ENCODE measurements at regions not wholly inside any gene's neighbourhood (a gene's known extent, or its start where the extent isn't known, plus 50 kb on each side); places are given as distances from the start of the nearest gene placed in this dataset.

DNA sequence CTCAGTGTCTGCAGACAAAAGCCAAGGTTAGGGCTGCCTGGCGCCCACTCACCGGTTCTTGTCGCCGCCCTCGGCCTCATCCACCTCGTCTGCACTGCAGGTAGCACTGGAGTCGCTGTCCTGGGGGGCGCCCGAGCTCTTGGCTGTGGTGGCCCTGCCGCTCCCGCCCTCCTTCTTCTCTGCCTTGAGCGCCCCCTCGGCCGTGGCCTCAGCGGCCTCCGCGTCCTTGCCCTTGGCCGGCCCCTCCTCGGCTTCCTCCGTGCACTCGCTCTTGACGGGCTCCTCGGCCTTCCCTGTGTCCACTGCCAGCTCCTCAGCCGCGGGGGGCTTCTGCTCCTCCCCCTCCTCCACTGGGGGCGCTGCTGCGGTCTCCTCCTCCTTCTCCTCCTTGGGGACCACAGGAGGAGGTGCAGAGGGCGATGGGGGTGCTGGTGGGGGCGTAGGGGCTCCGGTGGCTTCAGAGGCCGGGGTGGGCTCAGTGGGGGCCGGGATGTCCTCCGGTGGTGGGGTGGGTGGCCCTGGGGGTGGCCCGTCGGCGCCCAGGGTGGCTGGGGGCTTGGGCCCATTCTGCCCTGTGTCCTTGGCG lies 77.2 kb downstream of the RFLNA start:
- no peaks in the 10 kb centered on the region for H3K9me2 ChIP-seq (ENCODE audit: insufficient read depth)
- H3F3A ChIP-seq (ENCODE audit: insufficient read depth): peaks cover 41% of the 10 kb centered on the region
- no peak overlapping the region for H3K9ac ChIP-seq
- H3K4me1 ChIP-seq (ENCODE audit: insufficient read depth): peaks cover 34% of the 10 kb centered on the region
- no peak overlapping the region for H3K4me2 ChIP-seq (ENCODE audit: unreplicated experiment)
- peaks cover 9% of the 10 kb centered on the region; the same call in 1 of the 2 replicates for H3K36me3 ChIP-seq (ENCODE audit: low read depth)
- DNase-seq: no peak
- no peaks in the 10 kb centered on the region; the same call in 1 of the 2 replicates for H4K20me1 ChIP-seq (ENCODE audit: insufficient read depth)
- H3K27me3 ChIP-seq (replicated peaks; ENCODE audit: insufficient read depth): no peaks in the 10 kb centered on the region
- 87 to 91% methylated on average over 26 to 37 of the region's 37 CpGs for WGBS, 2 experiments (ENCODE audit: low coverage in 1 of 2, low lambda C conversion rate in 2 of 2, missing lambda C conversion rate in 2 of 2)
- peaks cover 85% of the 10 kb centered on the region for H3K79me2 ChIP-seq (ENCODE audit: insufficient read depth)
- no peak overlapping the region for H3K4me3 ChIP-seq
- H3K9me3 ChIP-seq (ENCODE audit: low read depth): no peaks in the 10 kb centered on the region
- 0 out of 2 replicates have a peak overlapping the region, but pooled peaks have one; percentile 90 for H3K27ac ChIP-seq
- no peak overlapping the region for H2AFZ ChIP-seq
- in situ Hi-C loops (cut with MboI): no loop called here
- TF ChIP-seq EZH2 (IDR thresholded peaks at IDR 0.05; ENCODE audit: insufficient read depth, poor library complexity, severe bottlenecking) (no peak), EZH2phosphoT487 (IDR thresholded peaks at IDR 0.05; ENCODE audit: insufficient read depth, low read depth) (no peak)

DNA sequence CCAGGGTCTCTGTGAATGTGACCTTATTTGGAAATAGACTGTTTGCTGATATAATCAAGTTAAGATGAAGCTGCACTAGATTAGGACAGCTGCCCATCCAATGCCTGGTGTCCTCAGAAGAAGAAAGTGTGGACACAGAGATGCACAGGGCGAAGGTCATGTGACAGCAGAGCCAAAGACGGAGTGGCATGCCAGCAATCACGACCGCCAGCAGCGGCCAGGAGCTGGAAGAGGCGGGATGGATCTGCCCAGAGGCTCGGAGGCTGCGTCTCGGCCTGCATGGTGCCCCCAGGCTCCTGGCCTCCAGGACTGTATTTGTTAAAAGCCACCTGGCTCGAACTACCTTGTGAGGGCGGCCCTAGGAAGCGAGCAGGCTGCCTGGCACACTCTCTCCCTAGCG lies 76.5 kb downstream of the RFLNA start:
- in situ Hi-C loops (cut with MboI): no loop called here
- DNase-seq: no peak
- TF ChIP-seq EZH2 (IDR thresholded peaks at IDR 0.05; ENCODE audit: insufficient read depth, poor library complexity, severe bottlenecking): no peak
- TF ChIP-seq EZH2phosphoT487 (IDR thresholded peaks at IDR 0.05; ENCODE audit: insufficient read depth, low read depth): no peak
- H3K27ac ChIP-seq: peak overlapping the region; percentile 90; the same call in 1 of the 2 replicates
- no peak overlapping the region for H2AFZ ChIP-seq
- no peak overlapping the region for H3K9ac ChIP-seq
- peaks cover 34% of the 10 kb centered on the region for H3K4me1 ChIP-seq (ENCODE audit: insufficient read depth)
- peaks cover 41% of the 10 kb centered on the region for H3F3A ChIP-seq (ENCODE audit: insufficient read depth)
- no peaks in the 10 kb centered on the region for H3K9me3 ChIP-seq (ENCODE audit: low read depth)
- peaks cover 2% of the 10 kb centered on the region for H3K36me3 ChIP-seq (ENCODE audit: low read depth)
- no peaks in the 10 kb centered on the region for H3K27me3 ChIP-seq (replicated peaks; ENCODE audit: insufficient read depth)
- peaks cover 85% of the 10 kb centered on the region for H3K79me2 ChIP-seq (ENCODE audit: insufficient read depth)
- no peaks in the 10 kb centered on the region for H3K9me2 ChIP-seq (ENCODE audit: insufficient read depth)
- 86 to 87% methylated on average over 13 of the region's 13 CpGs for WGBS, 2 experiments (ENCODE audit: low coverage in 1 of 2, low lambda C conversion rate in 2 of 2, missing lambda C conversion rate in 2 of 2)
- H4K20me1 ChIP-seq (ENCODE audit: insufficient read depth): no peaks in the 10 kb centered on the region; the same call in 1 of the 2 replicates
- no peak overlapping the region for H3K4me3 ChIP-seq
- no peak overlapping the region for H3K4me2 ChIP-seq (ENCODE audit: unreplicated experiment)

DNA sequence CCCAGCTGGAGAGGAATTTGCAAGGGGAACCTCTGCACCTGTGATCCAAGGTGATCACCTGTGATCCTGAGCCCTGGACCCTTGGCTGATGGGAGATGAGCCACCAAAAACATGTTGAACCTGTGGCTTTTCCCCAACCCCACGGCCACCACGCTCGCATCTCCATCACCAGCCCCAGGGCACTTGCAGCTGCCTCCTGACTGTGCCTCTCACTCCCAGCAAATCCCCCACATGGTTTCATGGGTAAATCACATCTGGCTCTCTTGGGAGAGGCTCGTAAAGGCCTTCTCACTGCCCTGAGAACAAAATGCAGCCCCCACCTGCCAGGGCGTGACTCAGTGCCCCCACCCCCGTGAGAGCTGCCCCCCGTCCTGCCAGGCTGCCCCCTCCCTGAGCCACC lies 76.0 kb downstream of the RFLNA start:
- Histone ChIP-seq H3K9me2 (ENCODE audit: insufficient read depth) (no peaks in the 10 kb centered on the region), H3K36me3 (ENCODE audit: low read depth) (peaks cover 4% of the 10 kb centered on the region), H3K9ac (peak overlapping the region; percentile 73), H3K27ac (peak overlapping the region; percentile 90), H3K79me2 (ENCODE audit: insufficient read depth) (peaks cover 85% of the 10 kb centered on the region), H3K4me1 (ENCODE audit: insufficient read depth) (peaks cover 34% of the 10 kb centered on the region), H3K9me3 (ENCODE audit: low read depth) (no peaks in the 10 kb centered on the region), H3K4me2 (ENCODE audit: unreplicated experiment) (no peak overlapping the region), H2AFZ (no peak overlapping the region), H3F3A (ENCODE audit: insufficient read depth) (peaks cover 41% of the 10 kb centered on the region), H3K27me3 (replicated peaks; ENCODE audit: insufficient read depth) (no peaks in the 10 kb centered on the region), H3K4me3 (no peak overlapping the region), H4K20me1 (ENCODE audit: insufficient read depth) (no peaks in the 10 kb centered on the region; the same call in 1 of the 2 replicates)
- no peak for DNase-seq
- 75 to 87% methylated on average over 3 to 7 of the region's 7 CpGs for WGBS, 2 experiments (ENCODE audit: low coverage in 1 of 2, low lambda C conversion rate in 2 of 2, missing lambda C conversion rate in 2 of 2)
- in situ Hi-C loops (cut with MboI): no loop called here
- TF ChIP-seq EZH2phosphoT487 (IDR thresholded peaks at IDR 0.05; ENCODE audit: insufficient read depth, low read depth) (no peak), EZH2 (IDR thresholded peaks at IDR 0.05; ENCODE audit: insufficient read depth, poor library complexity, severe bottlenecking) (no peak)

DNA sequence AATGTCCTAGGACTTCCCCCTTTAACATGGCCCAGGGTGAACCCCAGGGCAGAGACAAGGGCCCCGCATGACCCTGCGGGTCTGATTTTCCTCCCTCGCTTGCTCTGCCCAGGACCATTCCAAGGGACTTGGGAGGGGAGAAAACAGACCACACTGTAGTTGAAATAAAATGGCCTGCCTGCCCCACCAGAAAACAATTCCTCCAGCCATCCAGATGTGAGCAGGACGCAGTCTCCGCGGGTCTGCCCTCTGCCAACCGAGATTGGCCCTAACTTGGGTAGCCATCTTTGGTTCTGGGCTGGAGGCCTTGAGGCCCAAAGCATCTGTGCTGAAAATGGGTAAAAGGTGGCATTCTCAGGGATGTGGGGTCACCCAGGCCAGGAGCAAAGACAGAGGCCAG lies 75.5 kb downstream of the RFLNA start:
- no peaks in the 10 kb centered on the region for H3K9me3 ChIP-seq (ENCODE audit: low read depth)
- H2AFZ ChIP-seq: no peak overlapping the region
- H3K9me2 ChIP-seq (ENCODE audit: insufficient read depth): no peaks in the 10 kb centered on the region
- peaks cover 37% of the 10 kb centered on the region for H3F3A ChIP-seq (ENCODE audit: insufficient read depth)
- DNase-seq: no peak
- peaks cover 85% of the 10 kb centered on the region for H3K79me2 ChIP-seq (ENCODE audit: insufficient read depth)
- no peak overlapping the region for H3K4me3 ChIP-seq
- H4K20me1 ChIP-seq (ENCODE audit: insufficient read depth): no peaks in the 10 kb centered on the region; the same call in 1 of the 2 replicates
- H3K9ac ChIP-seq: peak overlapping the region; percentile 73
- H3K4me2 ChIP-seq (ENCODE audit: unreplicated experiment): peak overlapping the region; percentile 24
- H3K36me3 ChIP-seq (ENCODE audit: low read depth): peaks cover 7% of the 10 kb centered on the region
- peak overlapping the region; percentile 90 for H3K27ac ChIP-seq
- TF ChIP-seq EZH2 (IDR thresholded peaks at IDR 0.05; ENCODE audit: insufficient read depth, poor library complexity, severe bottlenecking) (no peak), EZH2phosphoT487 (IDR thresholded peaks at IDR 0.05; ENCODE audit: insufficient read depth, low read depth) (no peak)
- in situ Hi-C loops (cut with MboI): no loop called here
- no peaks in the 10 kb centered on the region for H3K27me3 ChIP-seq (replicated peaks; ENCODE audit: insufficient read depth)
- H3K4me1 ChIP-seq (ENCODE audit: insufficient read depth): peaks cover 34% of the 10 kb centered on the region
- 71 to 77% methylated on average over 7 of the region's 7 CpGs for WGBS, 2 experiments (ENCODE audit: low coverage in 1 of 2, low lambda C conversion rate in 2 of 2, missing lambda C conversion rate in 2 of 2)

Data from GM23248 (cell line).